ENCODE measurements at regions not wholly inside any gene's neighbourhood (a gene's known extent, or its start where the extent isn't known, plus 50 kb on each side); places are given as distances from the start of the nearest gene placed in this dataset.
A peak's percentile ranks its signal among the peaks of the same experiment; 100 is the strongest.

GRCh38 chr3:43785551-43785950 is 94.8 kb downstream of the ABHD5 start:
- H4K20me1 ChIP-seq (ENCODE audit: insufficient read depth) = no peaks in the 10 kb centered on the region
- H3F3A ChIP-seq (replicated peaks; ENCODE audit: insufficient read depth) = no peaks in the 10 kb centered on the region
- no peaks in the 10 kb centered on the region for H3K79me2 ChIP-seq (ENCODE audit: insufficient read depth)
- no peaks in the 10 kb centered on the region for H3K9me2 ChIP-seq
- no peak overlapping the region for H2AFZ ChIP-seq (ENCODE audit: low read depth)
- ChIA-PET CTCF (interaction anchor here (1.4 to 1.7 kb wide), 4 partner anchors 10 to 94 kb away, joined by 4 to 6 read pairs (median 5); no protein-coding TSS in a partner anchor), POLR2A (interaction anchor here (2.0 kb wide), 1 partner anchor 15 kb away, joined by 8 read pairs; no protein-coding TSS in a partner anchor)
- H3K27ac ChIP-seq (ENCODE audit: low read depth in 2 of 2, low read length in 1 of 2) = peak overlapping the region; percentile 23 to 96; a peak in 3 of 4 replicates
- no peaks in the 10 kb centered on the region; the same call in 1 of the 2 replicates for H3K27me3 ChIP-seq (ENCODE audit: insufficient read depth)
- H3K36me3 ChIP-seq (replicated peaks in 1 of 2; ENCODE audit: control insufficient read depth in 1 of 2, insufficient read depth in 2 of 2, low read length in 1 of 2) = no peaks in the 10 kb centered on the region
- WGBS (ENCODE audit: low lambda C conversion rate) = 77% methylated on average over 8 of the region's 8 CpGs
- no peak for DNase-seq
- H3K4me2 ChIP-seq = no peak overlapping the region
- H3K9ac ChIP-seq = no peak overlapping the region
- TF ChIP-seq EZH2phosphoT487 (IDR thresholded peaks at IDR 0.05; ENCODE audit: borderline replicate concordance, low read depth) = no peak
- TF ChIP-seq POLR2AphosphoS5 (IDR thresholded peaks at IDR 0.05; ENCODE audit: low read depth, low read length) = no peak
- no peak for TF ChIP-seq YY1 (IDR thresholded peaks at IDR 0.05; ENCODE audit: low read depth)
- no peak overlapping the region for H3K4me3 ChIP-seq (ENCODE audit: low read depth in 2 of 2, low read length in 1 of 2)
- H3K4me1 ChIP-seq (ENCODE audit: control insufficient read depth in 1 of 2, insufficient read depth in 2 of 2, low read depth in 1 of 2, low read length in 1 of 2) = peaks cover 0 to 24% of the 10 kb centered on the region in 2 experiments; a peak in 1 of 4 replicates
- H3K9me3 ChIP-seq = no peaks in the 10 kb centered on the region

- no peaks in the 10 kb centered on the region for H3K36me3 ChIP-seq (replicated peaks in 1 of 2; ENCODE audit: control insufficient read depth in 1 of 2, insufficient read depth in 2 of 2, low read length in 1 of 2)
- no peaks in the 10 kb centered on the region for H3K79me2 ChIP-seq (ENCODE audit: insufficient read depth)
- H3K9ac ChIP-seq = no peak overlapping the region
- WGBS (ENCODE audit: low lambda C conversion rate) = 0% methylated on average over 3 of the region's 3 CpGs
- H3K4me3 ChIP-seq (ENCODE audit: low read depth in 2 of 2, low read length in 1 of 2) = no peak overlapping the region
- no peaks in the 10 kb centered on the region for H3K9me3 ChIP-seq
- peak; percentile 75 for DNase-seq
- H3K4me1 ChIP-seq (ENCODE audit: control insufficient read depth in 1 of 2, insufficient read depth in 2 of 2, low read depth in 1 of 2, low read length in 1 of 2) = peaks cover 0 to 24% of the 10 kb centered on the region in 2 experiments; a peak in 1 of 4 replicates
- H3K4me2 ChIP-seq = no peak overlapping the region; the same call in 1 of the 2 replicates
- H3K9me2 ChIP-seq = no peaks in the 10 kb centered on the region
- POLR2A ChIA-PET = interaction anchor here (0.7 to 2.0 kb wide), 4 partner anchors 13 to 69 kb away, joined by 3 to 8 read pairs (median 4); no protein-coding TSS in a partner anchor
- H4K20me1 ChIP-seq (ENCODE audit: insufficient read depth) = no peaks in the 10 kb centered on the region
- H2AFZ ChIP-seq (ENCODE audit: low read depth) = no peak overlapping the region
- no peaks in the 10 kb centered on the region; the same call in 1 of the 2 replicates for H3K27me3 ChIP-seq (ENCODE audit: insufficient read depth)
- CTCF ChIA-PET = interaction anchor here (0.9 to 1.7 kb wide), 5 partner anchors 10 to 184 kb away, joined by 3 to 6 read pairs (median 4); no protein-coding TSS in a partner anchor
- H3K27ac ChIP-seq (ENCODE audit: low read depth in 2 of 2, low read length in 1 of 2) = peak overlapping the region in 1 of 2 experiments; percentile 96; a peak in 3 of 4 replicates
- no peaks in the 10 kb centered on the region for H3F3A ChIP-seq (replicated peaks; ENCODE audit: insufficient read depth)
- TF ChIP-seq EZH2phosphoT487 (IDR thresholded peaks at IDR 0.05; ENCODE audit: borderline replicate concordance, low read depth) (no peak), REST (IDR thresholded peaks at IDR 0.05; ENCODE audit: low read depth, low read length) (no peak), EP300 (IDR thresholded peaks at IDR 0.05; ENCODE audit: borderline replicate concordance in 1 of 2, low read depth in 1 of 2, low read length in 1 of 2) (peak in 1 of 2 experiments; percentile 91; a peak in 2 of 4 replicates), TCF12 (IDR thresholded peaks at IDR 0.05) (no peak), TEAD4 (IDR thresholded peaks at IDR 0.05; ENCODE audit: borderline replicate concordance, insufficient read depth) (no peak), USF1 (IDR thresholded peaks at IDR 0.05; ENCODE audit: borderline replicate concordance, low read depth) (no peak), USF2 (IDR thresholded peaks at IDR 0.05; ENCODE audit: borderline replicate concordance, low read depth, low read length) (no peak), SIN3A (IDR thresholded peaks at IDR 0.05; ENCODE audit: borderline replicate concordance, low read depth, low read length) (no peak), PBX3 (IDR thresholded peaks at IDR 0.05) (peak; percentile 18; the same call in 1 of the 2 replicates), JUND (IDR thresholded peaks at IDR 0.05) (no peak), RCOR1 (IDR thresholded peaks at IDR 0.05; ENCODE audit: low read length) (peak; percentile 73), RAD21 (IDR thresholded peaks at IDR 0.05; ENCODE audit: low read length) (no peak), GATA2 (CRISPR knock-in tag; IDR thresholded peaks at IDR 0.05) (0 out of 2 replicates have a peak, but pooled peaks have one; percentile 22), SMC3 (IDR thresholded peaks at IDR 0.05; ENCODE audit: low read depth, low read length) (no peak; the same call in 1 of the 2 replicates), YY1 (IDR thresholded peaks at IDR 0.05; ENCODE audit: low read depth) (no peak), MAX (IDR thresholded peaks at IDR 0.05; ENCODE audit: low read depth) (no peak), MXI1 (IDR thresholded peaks at IDR 0.05; ENCODE audit: low read depth, low read length) (peak; percentile 55; the same call in 1 of the 2 replicates), RXRA (IDR thresholded peaks at IDR 0.05; ENCODE audit: borderline replicate concordance, low read depth) (no peak), FOXM1 (IDR thresholded peaks at IDR 0.05; ENCODE audit: low read depth) (no peak), RFX5 (IDR thresholded peaks at IDR 0.05; ENCODE audit: low read length) (no peak), ELF1 (IDR thresholded peaks at IDR 0.05) (no peak)
These were observed 95.4 kb downstream of the ABHD5 start for GRCh38 chr3:43786102-43786501.
